GM21786 (cell line): ENCODE measurements at regions not wholly inside any gene's neighbourhood (a gene's known extent, or its start where the extent isn't known, plus 50 kb on each side); places are given as distances from the start of the nearest gene placed in this dataset.

Experiments
- ATAC-seq: cut with Tn5 transposase; IDR thresholded peaks from one replicate; pipeline ENCODE4 v1.9.1; 2021; ENCODE audit not compliant: unreplicated experiment

GRCh38 chr1:185646202-185646683 is 87.9 kb upstream of the HMCN1 start:
- ATAC-seq: no peak

GRCh38 chr1:185645686-185646085 is 88.5 kb upstream of the HMCN1 start:
- no peak for ATAC-seq

DNA sequence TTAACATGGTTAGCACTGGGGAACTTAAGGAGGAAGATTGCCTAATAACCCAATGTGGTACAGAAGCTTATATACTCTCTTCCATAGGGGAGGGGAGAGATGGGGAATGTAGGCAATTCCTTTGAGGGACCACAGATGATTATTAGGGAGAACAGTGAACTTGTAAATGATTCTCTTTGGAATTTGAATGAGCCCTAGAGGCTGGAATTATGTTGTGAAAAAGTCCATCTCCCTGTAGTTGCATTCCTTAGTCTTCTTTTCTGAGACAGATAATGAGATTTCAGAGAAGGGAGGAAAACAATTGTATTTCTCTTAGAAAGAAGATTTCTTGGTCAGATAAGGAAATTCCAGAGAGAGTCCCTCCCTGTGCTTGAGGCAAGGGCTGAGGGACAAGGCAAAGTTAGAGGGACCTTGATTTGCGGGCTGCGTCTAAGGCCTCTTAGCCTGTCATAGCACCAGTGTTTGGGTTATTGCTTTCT is 89.0 kb upstream of the HMCN1 start:
- ATAC-seq: no peak

- ATAC-seq: no peak
These were observed 89.7 kb upstream of the HMCN1 start for GRCh38 chr1:185644531-185644930.

- peak; percentile 99 for ATAC-seq
These were observed 97.3 kb upstream of the HMCN1 start for GRCh38 chr1:185636848-185637247.

DNA sequence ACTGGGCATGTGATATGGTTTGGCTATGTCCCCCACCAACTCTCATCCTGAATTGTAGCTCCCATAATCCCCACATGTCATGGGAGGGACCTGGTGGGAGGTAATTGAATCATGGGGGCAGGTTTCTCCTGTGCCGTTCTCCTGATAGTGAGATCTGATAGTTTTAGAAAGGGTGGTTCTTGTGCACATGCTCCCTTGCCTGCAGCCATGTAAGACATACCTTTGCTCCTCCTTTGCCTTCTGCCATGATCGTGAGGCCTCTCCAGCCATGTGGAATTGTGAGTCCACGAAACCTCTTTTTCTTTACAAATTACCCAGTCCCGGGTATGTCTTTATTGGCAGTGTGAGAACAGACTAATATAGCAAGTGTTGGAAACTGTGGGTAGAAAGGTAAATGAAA is 99.5 kb upstream of the HMCN1 start:
- no peak for ATAC-seq

DNA sequence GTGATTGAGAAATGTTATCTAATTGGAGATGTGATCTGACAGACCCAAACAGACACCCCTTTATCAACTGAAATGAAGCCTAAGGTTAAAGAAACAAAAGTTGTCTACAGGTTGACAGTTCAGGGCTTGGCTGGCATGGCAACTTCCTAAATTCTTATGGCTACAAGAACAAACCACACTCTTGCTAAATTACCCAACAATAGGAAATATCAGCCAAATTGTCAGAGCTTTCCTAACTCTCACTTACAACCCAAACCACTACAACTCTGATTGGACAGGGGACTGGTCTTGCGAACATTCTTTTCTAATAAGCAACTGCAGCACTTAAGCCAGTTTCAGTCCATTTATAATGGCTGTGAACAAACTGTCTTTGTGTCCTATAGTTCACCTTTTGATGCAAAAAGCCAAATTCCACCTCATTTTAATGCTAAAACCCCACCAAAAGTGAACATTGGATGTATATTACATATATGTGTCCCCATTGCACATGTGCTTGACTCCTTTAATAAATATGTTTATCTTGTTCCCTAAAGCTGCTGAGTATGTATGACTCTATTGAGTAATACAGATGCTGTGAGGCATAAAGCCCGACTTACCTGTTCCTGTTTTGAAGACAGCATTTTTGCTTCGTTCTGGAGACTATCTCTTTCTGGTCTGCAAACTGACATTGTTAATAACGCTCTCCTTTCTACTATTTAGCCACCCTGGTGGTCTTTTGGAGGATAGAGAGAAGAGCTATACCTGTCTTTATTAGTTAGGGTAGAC is 101.3 kb upstream of the HMCN1 start:
- ATAC-seq: no peak

DNA sequence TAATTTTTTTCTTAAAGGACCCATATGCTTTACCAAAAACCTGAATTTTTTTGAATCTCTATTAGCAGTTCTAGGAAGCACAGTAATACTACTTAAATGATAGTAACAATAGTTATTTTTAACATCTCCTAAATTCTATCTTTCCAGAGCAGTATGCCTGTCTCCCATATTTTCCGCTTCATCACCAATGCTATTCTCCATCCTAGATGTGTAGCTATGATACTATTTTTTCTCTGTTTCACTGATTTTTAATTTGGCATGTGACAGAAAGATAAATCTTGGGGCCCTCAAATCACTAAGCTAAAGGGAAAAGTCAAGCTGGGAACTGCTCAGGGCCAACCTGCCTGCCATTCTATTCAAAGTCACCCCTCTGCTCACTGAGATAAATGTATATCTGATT is 102.3 kb upstream of the HMCN1 start:
- ATAC-seq: no peak

DNA sequence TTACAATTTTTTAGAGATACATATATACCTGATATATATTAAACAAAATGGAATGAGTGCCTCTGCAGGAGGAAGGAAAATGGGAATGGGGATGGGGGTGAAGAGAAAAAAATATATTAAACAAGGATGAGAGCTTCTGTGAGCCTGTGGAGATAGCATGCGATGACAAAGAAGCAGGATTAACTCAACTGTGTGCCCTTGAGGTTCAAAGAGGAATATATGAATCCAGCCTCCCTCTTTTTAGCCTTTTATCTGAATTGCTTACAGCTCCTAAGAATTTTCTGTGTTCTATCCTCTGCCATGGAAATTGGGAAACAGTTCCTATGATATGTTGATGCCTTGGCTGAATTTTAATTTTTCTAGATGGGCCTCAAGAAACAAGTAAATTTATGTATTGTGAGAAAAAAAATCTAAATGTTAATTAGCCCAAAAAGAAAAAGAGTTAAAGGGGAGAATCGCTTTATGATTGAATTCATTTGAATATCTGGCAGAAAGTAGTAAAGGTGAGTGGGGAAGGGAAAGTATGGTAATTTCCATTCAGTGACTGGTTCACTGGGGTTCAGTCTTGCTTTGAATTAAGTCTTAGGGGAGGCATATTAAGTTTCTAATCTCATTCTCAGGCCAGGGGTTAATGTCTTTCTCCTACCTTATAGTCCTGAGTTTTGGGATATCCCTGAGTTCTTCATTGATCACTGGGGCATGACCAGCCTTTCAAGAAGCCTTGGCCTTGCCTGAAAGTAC is 106.3 kb upstream of the HMCN1 start:
- ATAC-seq: no peak

DNA sequence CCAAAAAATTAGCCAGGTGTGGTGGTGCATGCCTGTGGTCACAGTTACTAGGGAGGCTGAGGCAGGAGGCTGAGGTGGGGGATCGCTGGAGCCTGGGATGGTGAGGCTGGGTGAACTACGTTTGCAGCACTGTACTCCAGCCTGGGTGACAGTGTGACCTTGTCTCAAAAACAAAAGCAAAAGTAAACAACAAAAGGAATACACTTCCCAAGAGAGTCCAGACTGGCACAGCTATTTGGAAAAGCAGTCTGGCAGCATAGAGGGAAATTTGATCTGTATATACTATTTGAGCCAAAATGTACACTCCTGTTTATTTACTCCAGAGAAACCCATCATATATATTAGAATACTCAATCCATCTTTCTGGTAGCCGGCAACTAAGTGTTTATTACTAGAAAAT is 107.0 kb upstream of the HMCN1 start:
- ATAC-seq: no peak

DNA sequence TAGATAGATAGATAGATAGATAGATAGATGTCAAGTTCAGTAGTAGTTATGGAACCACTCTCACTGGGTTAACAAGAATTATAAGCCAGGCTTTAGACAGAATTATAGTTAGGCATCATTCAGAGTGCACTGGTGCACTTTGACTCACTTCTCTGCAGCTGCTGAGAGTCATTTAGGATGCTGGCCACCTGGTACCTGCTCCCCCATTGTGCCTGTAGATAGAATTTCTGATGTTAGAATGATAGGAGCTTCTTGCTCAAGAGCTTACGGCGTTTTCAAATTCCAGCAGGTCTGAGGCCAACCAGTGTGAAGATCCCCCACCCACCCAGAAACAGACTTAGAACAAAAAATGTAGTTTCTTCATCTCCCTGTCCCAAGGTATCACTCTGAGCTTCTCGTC is 107.8 kb upstream of the HMCN1 start:
- no peak for ATAC-seq

GRCh38 chr1:185610954-185611353 is 123.2 kb upstream of the HMCN1 start:
- ATAC-seq: no peak

- ATAC-seq: peak; percentile 54
These were observed 126.0 kb upstream of the HMCN1 start for GRCh38 chr1:185608177-185608576.

DNA sequence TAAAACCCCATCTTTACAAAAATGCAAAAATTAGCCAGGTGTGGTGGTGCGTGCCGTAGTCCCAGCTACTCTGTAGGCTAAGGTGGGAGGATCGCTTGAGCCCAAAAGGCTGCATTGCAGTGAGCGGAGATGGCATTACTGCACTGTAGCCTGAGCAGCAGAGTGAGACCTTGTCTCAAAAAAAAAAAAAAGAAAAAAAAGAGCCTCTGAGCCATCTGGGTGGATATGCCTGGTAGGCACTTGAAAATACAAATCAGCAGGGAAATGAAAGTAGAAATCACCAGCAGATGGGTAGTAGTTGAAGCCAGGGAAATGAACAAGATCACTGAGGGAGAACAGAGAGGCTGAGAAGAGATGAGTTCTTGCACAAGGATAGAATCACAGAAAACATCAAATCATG is 131.0 kb upstream of the HMCN1 start:
- ATAC-seq: peak; percentile 63

GRCh38 chr1:185601189-185601588 is 133.0 kb upstream of the HMCN1 start:
- no peak for ATAC-seq

DNA sequence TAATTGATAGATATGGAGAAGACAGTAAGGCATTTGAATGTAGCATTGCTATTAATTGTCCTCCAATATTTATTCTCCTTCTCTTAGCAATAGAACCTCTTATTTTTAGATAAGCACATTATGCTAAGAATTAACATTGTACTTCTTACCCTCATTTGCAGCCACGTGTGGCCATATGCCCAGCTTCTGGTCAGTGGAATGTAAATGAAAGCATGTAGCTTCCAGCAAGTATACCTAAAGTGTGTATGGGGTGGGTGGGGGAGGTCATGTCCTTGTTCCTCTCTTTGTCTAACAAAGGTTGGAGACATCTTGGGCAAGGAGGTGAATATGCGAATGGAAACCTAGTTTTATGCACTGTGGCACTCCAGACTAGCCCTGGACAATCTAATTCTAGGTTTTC is 133.6 kb upstream of the HMCN1 start:
- no peak for ATAC-seq

GRCh38 chr1:185598332-185598731 is 135.9 kb upstream of the HMCN1 start:
- no peak for ATAC-seq

- peak; percentile 98 for ATAC-seq
These were observed 138.1 kb upstream of the HMCN1 start for GRCh38 chr1:185595835-185596667.

GRCh38 chr1:185594786-185595410 is 139.3 kb upstream of the HMCN1 start:
- ATAC-seq: no peak

GRCh38 chr1:185593271-185593670 is 140.9 kb upstream of the HMCN1 start:
- no peak for ATAC-seq

- no peak for ATAC-seq
These were observed 148.4 kb upstream of the HMCN1 start for GRCh38 chr1:185585770-185586169.
